HEK293 (cell line): ENCODE measurements at regions not wholly inside any gene's neighbourhood (a gene's known extent, or its start where the extent isn't known, plus 50 kb on each side); places are given as distances from the start of the nearest gene placed in this dataset.

Experiments
- BCL11A ChIP-seq: fragments of 450-650 bp; formaldehyde crosslinking; IDR thresholded peaks from 2 replicates; pipeline ENCODE4 v1.5.1; 2016; ENCODE audit warnings: low read depth, missing biosample characterization, missing genetic modification characterization
- TRIM28 ChIP-seq: IDR thresholded peaks from 2 replicates; pipeline ENCODE4 v1.6.1; 2011; ENCODE audit warnings: low read length, control low read depth, borderline replicate concordance
- ZBTB7A ChIP-seq: fragments of 450-650 bp; formaldehyde crosslinking; IDR thresholded peaks from 2 replicates; pipeline ENCODE4 v1.5.1; 2016; ENCODE audit warnings: low read depth, missing biosample characterization, missing genetic modification characterization
- ZNF19 ChIP-seq: fragments of 450-650 bp; formaldehyde crosslinking; IDR thresholded peaks from 2 replicates; pipeline ENCODE4; 2016; ENCODE audit warnings: missing biosample characterization, missing genetic modification characterization, low read depth
- ZNF776 ChIP-seq: fragments of 450-650 bp; formaldehyde crosslinking; IDR thresholded peaks from 2 replicates; pipeline ENCODE4 v1.5.0; 2017; ENCODE audit warnings: missing biosample characterization, missing genetic modification characterization, borderline replicate concordance
- TF ChIP-seq, protein P1 (sequence below): fragments of 450-650 bp; formaldehyde crosslinking; IDR thresholded peaks from 2 replicates; pipeline ENCODE4 v1.5.1; 2016; ENCODE audit warnings: missing biosample characterization, missing genetic modification characterization
- TF ChIP-seq, protein P2 (sequence below): fragments of 450-650 bp; formaldehyde crosslinking; IDR thresholded peaks from 2 replicates; pipeline ENCODE4 v1.5.1; 2016; ENCODE audit warnings: missing biosample characterization, missing genetic modification characterization, low read depth

DNA sequence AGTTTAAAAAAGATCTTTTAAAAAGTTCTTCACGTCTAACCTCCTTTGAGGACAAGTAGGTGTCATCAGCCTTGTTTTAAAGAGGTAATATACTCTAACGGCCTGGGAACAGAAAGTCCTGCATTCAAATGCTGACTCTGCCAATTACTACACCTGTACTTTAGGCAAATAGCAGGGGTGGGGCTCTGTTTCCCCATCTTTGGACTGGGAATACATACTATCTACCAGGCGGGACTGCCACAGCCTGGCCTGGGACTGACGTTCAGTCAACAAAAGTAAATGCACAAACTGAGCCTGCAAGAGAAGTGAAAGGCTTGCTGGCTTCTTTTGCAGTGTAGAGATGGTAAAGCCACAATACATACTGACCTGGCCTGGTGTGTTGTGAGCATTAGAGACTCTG is 107.6 kb upstream of the SPATA12 start:
- TF ChIP-seq ZNF776 (tag by site-specific recombination) (no peak), BCL11A (tag by site-specific recombination) (no peak), ZBTB7A (tag by site-specific recombination) (no peak), TRIM28 (no peak), ZNF19 (tag by site-specific recombination) (no peak)
- TF ChIP-seq, protein P1, sequence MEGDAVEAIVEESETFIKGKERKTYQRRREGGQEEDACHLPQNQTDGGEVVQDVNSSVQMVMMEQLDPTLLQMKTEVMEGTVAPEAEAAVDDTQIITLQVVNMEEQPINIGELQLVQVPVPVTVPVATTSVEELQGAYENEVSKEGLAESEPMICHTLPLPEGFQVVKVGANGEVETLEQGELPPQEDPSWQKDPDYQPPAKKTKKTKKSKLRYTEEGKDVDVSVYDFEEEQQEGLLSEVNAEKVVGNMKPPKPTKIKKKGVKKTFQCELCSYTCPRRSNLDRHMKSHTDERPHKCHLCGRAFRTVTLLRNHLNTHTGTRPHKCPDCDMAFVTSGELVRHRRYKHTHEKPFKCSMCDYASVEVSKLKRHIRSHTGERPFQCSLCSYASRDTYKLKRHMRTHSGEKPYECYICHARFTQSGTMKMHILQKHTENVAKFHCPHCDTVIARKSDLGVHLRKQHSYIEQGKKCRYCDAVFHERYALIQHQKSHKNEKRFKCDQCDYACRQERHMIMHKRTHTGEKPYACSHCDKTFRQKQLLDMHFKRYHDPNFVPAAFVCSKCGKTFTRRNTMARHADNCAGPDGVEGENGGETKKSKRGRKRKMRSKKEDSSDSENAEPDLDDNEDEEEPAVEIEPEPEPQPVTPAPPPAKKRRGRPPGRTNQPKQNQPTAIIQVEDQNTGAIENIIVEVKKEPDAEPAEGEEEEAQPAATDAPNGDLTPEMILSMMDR (tag by site-specific recombination) = no peak
- TF ChIP-seq, protein P2, sequence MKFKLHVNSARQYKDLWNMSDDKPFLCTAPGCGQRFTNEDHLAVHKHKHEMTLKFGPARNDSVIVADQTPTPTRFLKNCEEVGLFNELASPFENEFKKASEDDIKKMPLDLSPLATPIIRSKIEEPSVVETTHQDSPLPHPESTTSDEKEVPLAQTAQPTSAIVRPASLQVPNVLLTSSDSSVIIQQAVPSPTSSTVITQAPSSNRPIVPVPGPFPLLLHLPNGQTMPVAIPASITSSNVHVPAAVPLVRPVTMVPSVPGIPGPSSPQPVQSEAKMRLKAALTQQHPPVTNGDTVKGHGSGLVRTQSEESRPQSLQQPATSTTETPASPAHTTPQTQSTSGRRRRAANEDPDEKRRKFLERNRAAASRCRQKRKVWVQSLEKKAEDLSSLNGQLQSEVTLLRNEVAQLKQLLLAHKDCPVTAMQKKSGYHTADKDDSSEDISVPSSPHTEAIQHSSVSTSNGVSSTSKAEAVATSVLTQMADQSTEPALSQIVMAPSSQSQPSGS (tag by site-specific recombination) = no peak
